Esophagus squamous epithelium (tissue), 4 donors: ENCODE measurements at regions not wholly inside any gene's neighbourhood (a gene's known extent, or its start where the extent isn't known, plus 50 kb on each side); places are given as distances from the start of the nearest gene placed in this dataset.

Experiments
- CTCF ChIP-seq, 6 experiments: fragments of 450-650 bp in 4 of 6; fragments of 200-600 bp in 2 of 6; sonication (generic) in 2 of 6; IDR thresholded peaks; one replicate each; pipeline ENCODE4 v1.5.1; 2016 to 2019; ENCODE audit warnings: antibody characterized with exemption in 6 of 6, mild to moderate bottlenecking in 4 of 6, moderate library complexity in 4 of 6
- POLR2A ChIP-seq, 4 donors: fragments of 450-650 bp; IDR thresholded peaks; one replicate each; pipeline ENCODE4 v1.6.1; 2017; ENCODE audit warnings: antibody characterized with exemption in 4 of 4, mild to moderate bottlenecking in 4 of 4, moderate library complexity in 3 of 4

DNA sequence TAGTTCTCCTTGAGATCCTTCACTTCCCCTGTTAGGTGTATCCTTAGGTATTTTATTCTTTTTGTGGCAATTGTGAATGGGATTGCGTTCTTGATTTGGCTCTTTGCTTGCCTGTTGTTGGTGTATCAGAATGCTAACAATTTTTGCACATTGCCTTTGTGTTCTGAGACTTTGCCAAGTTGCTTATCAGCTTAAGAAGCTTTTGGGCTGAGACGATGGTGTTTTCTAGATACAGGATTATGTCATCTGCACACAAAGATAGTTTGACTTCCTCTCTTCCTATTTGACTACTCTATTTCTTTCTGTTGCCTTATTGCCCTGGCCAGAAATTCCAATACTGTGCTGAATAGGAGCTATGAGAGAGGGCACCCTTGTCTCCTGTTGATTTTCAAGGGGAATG is 609.4 kb upstream of the COX7C start:
- TF ChIP-seq CTCF (IDR thresholded peaks at IDR 0.05) (no peak), POLR2A (IDR thresholded peaks at IDR 0.05) (no peak)
